Ovary (tissue), 7 donors: ENCODE measurements at regions not wholly inside any gene's neighbourhood (a gene's known extent, or its start where the extent isn't known, plus 50 kb on each side); places are given as distances from the start of the nearest gene placed in this dataset.

Source experiments
- DNase-seq, 5 donors: peaks; one replicate each; pipeline ENCODE4 v3.0.0-alpha.2; 2019 to 2020
- H3K27ac ChIP-seq, 2 donors: fragments of 200-600 bp; one replicate each; pipeline versions ENCODE4 v1.5.1 to v1.8.0; 2019 to 2022
- H3K27me3 ChIP-seq: fragments of 200-600 bp; one replicate; pipeline ENCODE4 v1.8.0; 2022
- H3K36me3 ChIP-seq: fragments of 200-600 bp; sonication (generic); one replicate; pipeline ENCODE4 v1.5.1; 2019
- H3K4me1 ChIP-seq: one replicate; pipeline ENCODE4 v1.8.1; 2013; ENCODE audit warnings: mild to moderate bottlenecking, moderate library complexity; ENCODE audit not compliant: insufficient read depth
- H3K4me3 ChIP-seq: fragments of 200-600 bp; sonication (generic); one replicate; pipeline ENCODE4 v1.5.1; 2017
- H3K9me3 ChIP-seq, 2 donors: fragments of 200-600 bp in 1 of 2; sonication (generic) in 1 of 2; one replicate each; pipeline versions ENCODE4 v1.5.1 to v1.8.1; 2013 to 2019; ENCODE audit warnings: mild to moderate bottlenecking in 1 of 2, moderate library complexity in 1 of 2
- CTCF ChIP-seq, 3 donors: fragments of 450-650 bp in 2 of 3; fragments of 200-600 bp in 1 of 3; IDR thresholded peaks; one replicate each; pipeline versions ENCODE4 v1.5.1 to v1.8.0; 2016 to 2022; ENCODE audit warnings: antibody characterized with exemption in 3 of 3, mild to moderate bottlenecking in 1 of 3
- EP300 ChIP-seq: sonication (generic); formaldehyde crosslinking; IDR thresholded peaks from one replicate; pipeline ENCODE4 v1.6.1; 2017; ENCODE audit warnings: antibody characterized with exemption
- POLR2A ChIP-seq: fragments of 450-650 bp; IDR thresholded peaks from one replicate; pipeline ENCODE4 v1.6.1; 2017; ENCODE audit warnings: antibody characterized with exemption, mild to moderate bottlenecking, moderate library complexity
- WGBS, 3 donors: extraction: QIAGEN DNeasy Blood & Tissue Kit in 1 of 3; methylation state at CpG; one replicate each; pipeline versions ENCODE4 v1.1.5 to v1.1.7; 2013 to 2017; 5-methylcytosine and 5-hydroxymethylcytosine counted together
- intact Hi-C, 4 donors: fragments of 100-400 bp; cut with DNase I; formaldehyde crosslinking; loops; one replicate each; pipeline versions ENCODE4 v1.11.0 to v1.15.1; 2022 to 2023
- donor health status: DM: no; HTN: no; CAD: no; lungs with moderate emphysema.
- donor health status: DM: no; HTN: no; CAD: no.
- donor health status: Bipolar disorder and iron deficiency.
- donor health status: DM: no; HTN: no; CAD: no.
- donor health status: DM: yes; HTN: yes; CAD: no.

- Histone ChIP-seq H3K4me1 (no peaks in the 10 kb centered on the region), H3K4me3 (no peak overlapping the region), H3K27ac (no peak overlapping the region), H3K9me3 (no peaks in the 10 kb centered on the region), H3K27me3 (no peaks in the 10 kb centered on the region), H3K36me3 (no peaks in the 10 kb centered on the region)
- DNase-seq = no peak
- WGBS, 3 donors = 49 to 61% (median 50%) methylated on average over 10 of the region's 10 CpGs
- TF ChIP-seq CTCF (IDR thresholded peaks at IDR 0.05) (no peak), POLR2A (no peak), EP300 (no peak)
- intact Hi-C loops = no loop called here
Observed at GRCh38 chr17:14559264-14560119, 258.6 kb downstream of the HS3ST3B1 start.

- WGBS, 3 donors = 31 to 40% (median 33%) methylated on average over 4 of the region's 4 CpGs
- Histone ChIP-seq H3K36me3 (no peaks in the 10 kb centered on the region), H3K9me3 (no peaks in the 10 kb centered on the region), H3K27me3 (no peaks in the 10 kb centered on the region), H3K27ac (no peak overlapping the region), H3K4me1 (no peaks in the 10 kb centered on the region), H3K4me3 (no peak overlapping the region)
- intact Hi-C loops = no loop called here
- no peak for DNase-seq
- TF ChIP-seq EP300 (no peak), POLR2A (no peak), CTCF (IDR thresholded peaks at IDR 0.05) (no peak)
Observed at GRCh38 chr17:14557480-14557879, 256.6 kb downstream of the HS3ST3B1 start.

- Histone ChIP-seq H3K27ac (no peak overlapping the region), H3K4me3 (no peak overlapping the region), H3K4me1 (no peaks in the 10 kb centered on the region), H3K9me3 (no peaks in the 10 kb centered on the region), H3K36me3 (no peaks in the 10 kb centered on the region), H3K27me3 (no peaks in the 10 kb centered on the region)
- no peak for TF ChIP-seq CTCF (IDR thresholded peaks at IDR 0.05)
- TF ChIP-seq POLR2A = no peak
- TF ChIP-seq EP300 = no peak
- intact Hi-C loops = no loop called here
- whole genome bisulfite sequencing, 3 donors = 67 to 81% (median 78%) methylated on average over 2 of the region's 2 CpGs
- no peak for DNase-seq
Observed at GRCh38 chr17:14553847-14554246, 253.0 kb downstream of the HS3ST3B1 start.

GRCh38 chr17:14552306-14552705 is 251.4 kb downstream of the HS3ST3B1 start:
- intact Hi-C loops = no loop called here
- DNase-seq = no peak
- H3K27me3 ChIP-seq = no peaks in the 10 kb centered on the region
- H3K4me1 ChIP-seq = no peaks in the 10 kb centered on the region
- H3K36me3 ChIP-seq = no peaks in the 10 kb centered on the region
- WGBS, 3 donors = 77 to 82% (median 80%) methylated on average over 7 of the region's 7 CpGs
- H3K9me3 ChIP-seq = no peaks in the 10 kb centered on the region
- H3K27ac ChIP-seq = no peak overlapping the region
- TF ChIP-seq CTCF (IDR thresholded peaks at IDR 0.05) = no peak
- TF ChIP-seq EP300 = no peak
- TF ChIP-seq POLR2A = no peak
- no peak overlapping the region for H3K4me3 ChIP-seq
